ENCODE measurements at regions not wholly inside any gene's neighbourhood (a gene's known extent, or its start where the extent isn't known, plus 50 kb on each side); places are given as distances from the start of the nearest gene placed in this dataset.

DNA sequence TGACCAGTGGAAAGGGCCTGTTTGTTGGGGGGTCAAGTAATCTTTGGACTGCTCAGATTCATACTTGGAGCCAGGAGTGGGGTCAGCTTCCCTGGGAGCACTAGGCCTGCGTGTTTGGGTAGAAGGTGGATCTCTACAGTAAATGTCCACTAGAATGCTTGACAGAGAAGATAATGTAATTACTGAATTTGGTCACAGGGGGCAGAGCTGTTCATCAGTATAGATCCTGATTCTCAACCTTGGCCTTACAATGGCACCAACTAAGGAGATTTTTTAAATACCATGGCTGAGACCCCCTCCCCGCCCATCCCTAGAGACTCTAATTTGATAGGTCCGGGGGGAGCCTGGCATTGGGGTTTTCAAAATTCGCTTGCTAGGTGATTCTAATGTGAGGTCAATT is 217.5 kb upstream of the PLXNA2 start:
- TF ChIP-seq, protein P1, sequence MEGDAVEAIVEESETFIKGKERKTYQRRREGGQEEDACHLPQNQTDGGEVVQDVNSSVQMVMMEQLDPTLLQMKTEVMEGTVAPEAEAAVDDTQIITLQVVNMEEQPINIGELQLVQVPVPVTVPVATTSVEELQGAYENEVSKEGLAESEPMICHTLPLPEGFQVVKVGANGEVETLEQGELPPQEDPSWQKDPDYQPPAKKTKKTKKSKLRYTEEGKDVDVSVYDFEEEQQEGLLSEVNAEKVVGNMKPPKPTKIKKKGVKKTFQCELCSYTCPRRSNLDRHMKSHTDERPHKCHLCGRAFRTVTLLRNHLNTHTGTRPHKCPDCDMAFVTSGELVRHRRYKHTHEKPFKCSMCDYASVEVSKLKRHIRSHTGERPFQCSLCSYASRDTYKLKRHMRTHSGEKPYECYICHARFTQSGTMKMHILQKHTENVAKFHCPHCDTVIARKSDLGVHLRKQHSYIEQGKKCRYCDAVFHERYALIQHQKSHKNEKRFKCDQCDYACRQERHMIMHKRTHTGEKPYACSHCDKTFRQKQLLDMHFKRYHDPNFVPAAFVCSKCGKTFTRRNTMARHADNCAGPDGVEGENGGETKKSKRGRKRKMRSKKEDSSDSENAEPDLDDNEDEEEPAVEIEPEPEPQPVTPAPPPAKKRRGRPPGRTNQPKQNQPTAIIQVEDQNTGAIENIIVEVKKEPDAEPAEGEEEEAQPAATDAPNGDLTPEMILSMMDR (IDR thresholded peaks at IDR 0.05; ENCODE audit: low read length): peak; percentile 32
- TF ChIP-seq EZH2 (optimal IDR thresholded peaks at IDR 0.05; ENCODE audit: low read depth, low read length): no peak

Measured in MM.1S (cell line).